Upper lobe of right lung (tissue), 1 donor: ENCODE measurements at regions not wholly inside any gene's neighbourhood (a gene's known extent, or its start where the extent isn't known, plus 50 kb on each side); places are given as distances from the start of the nearest gene placed in this dataset.

Experiments used
- ATAC-seq: fragments of 200-7000 bp; cut with Tn5 transposase; one replicate; pipeline ENCODE4 v1.9.1; 2020; ENCODE audit warnings: mild to moderate bottlenecking, moderate library complexity
- DNase-seq: peaks from one replicate; pipeline ENCODE4 v3.0.0-alpha.2; 2020
- H3K27ac ChIP-seq: fragments of 200-600 bp; one replicate; pipeline ENCODE4 v1.8.0; 2022
- H3K27me3 ChIP-seq: fragments of 200-600 bp; one replicate; pipeline ENCODE4 v1.8.0; 2022; ENCODE audit warnings: mild to moderate bottlenecking
- H3K36me3 ChIP-seq: fragments of 200-600 bp; one replicate; pipeline ENCODE4 v1.8.0; 2022
- H3K4me1 ChIP-seq: fragments of 200-600 bp; one replicate; pipeline ENCODE4 v1.8.0; 2022
- H3K4me3 ChIP-seq: fragments of 200-600 bp; one replicate; pipeline ENCODE4 v1.8.0; 2022; ENCODE audit warnings: mild to moderate bottlenecking
- H3K9me3 ChIP-seq: fragments of 200-600 bp; one replicate; pipeline ENCODE4 v1.8.0; 2022
- intact Hi-C: fragments of 100-400 bp; cut with DNase I; formaldehyde crosslinking; loops from one replicate; pipeline ENCODE4 v1.11.0; 2022
- TF ChIP-seq, protein P1 (sequence below): fragments of 200-600 bp; IDR thresholded peaks from one replicate; pipeline ENCODE4 v1.8.0; 2022; ENCODE audit warnings: antibody characterized with exemption
- donor health status: DM: no; HTN: yes; CAD: no; lungs with severe emphysema.

DNA sequence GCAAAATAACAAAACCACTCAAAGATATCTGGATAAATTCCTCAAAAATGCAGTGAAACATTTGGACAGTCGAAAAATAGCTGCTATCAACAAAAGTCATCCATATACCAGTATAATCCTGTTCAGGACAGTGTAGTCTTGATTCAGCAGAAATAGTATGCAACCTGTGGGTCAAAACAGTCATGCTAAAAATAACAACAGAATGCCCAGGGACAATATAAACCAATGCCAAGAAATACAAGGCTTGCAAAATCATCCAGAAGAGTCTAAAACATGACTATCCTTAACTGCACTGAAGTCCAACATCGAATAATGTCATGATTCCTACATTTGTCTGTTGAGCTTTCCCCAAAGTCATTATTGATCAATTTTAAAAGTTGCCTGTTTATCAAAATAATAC is 425.9 kb downstream of the FSCB start:
- Histone ChIP-seq H3K4me1 (no peaks in the 10 kb centered on the region), H3K27ac (no peak overlapping the region), H3K4me3 (no peak overlapping the region), H3K27me3 (no peaks in the 10 kb centered on the region), H3K9me3 (no peaks in the 10 kb centered on the region), H3K36me3 (no peaks in the 10 kb centered on the region)
- intact Hi-C loops = no loop called here
- DNase-seq (no peak), ATAC-seq (no peak)
- TF ChIP-seq, protein P1, sequence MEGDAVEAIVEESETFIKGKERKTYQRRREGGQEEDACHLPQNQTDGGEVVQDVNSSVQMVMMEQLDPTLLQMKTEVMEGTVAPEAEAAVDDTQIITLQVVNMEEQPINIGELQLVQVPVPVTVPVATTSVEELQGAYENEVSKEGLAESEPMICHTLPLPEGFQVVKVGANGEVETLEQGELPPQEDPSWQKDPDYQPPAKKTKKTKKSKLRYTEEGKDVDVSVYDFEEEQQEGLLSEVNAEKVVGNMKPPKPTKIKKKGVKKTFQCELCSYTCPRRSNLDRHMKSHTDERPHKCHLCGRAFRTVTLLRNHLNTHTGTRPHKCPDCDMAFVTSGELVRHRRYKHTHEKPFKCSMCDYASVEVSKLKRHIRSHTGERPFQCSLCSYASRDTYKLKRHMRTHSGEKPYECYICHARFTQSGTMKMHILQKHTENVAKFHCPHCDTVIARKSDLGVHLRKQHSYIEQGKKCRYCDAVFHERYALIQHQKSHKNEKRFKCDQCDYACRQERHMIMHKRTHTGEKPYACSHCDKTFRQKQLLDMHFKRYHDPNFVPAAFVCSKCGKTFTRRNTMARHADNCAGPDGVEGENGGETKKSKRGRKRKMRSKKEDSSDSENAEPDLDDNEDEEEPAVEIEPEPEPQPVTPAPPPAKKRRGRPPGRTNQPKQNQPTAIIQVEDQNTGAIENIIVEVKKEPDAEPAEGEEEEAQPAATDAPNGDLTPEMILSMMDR = no peak

DNA sequence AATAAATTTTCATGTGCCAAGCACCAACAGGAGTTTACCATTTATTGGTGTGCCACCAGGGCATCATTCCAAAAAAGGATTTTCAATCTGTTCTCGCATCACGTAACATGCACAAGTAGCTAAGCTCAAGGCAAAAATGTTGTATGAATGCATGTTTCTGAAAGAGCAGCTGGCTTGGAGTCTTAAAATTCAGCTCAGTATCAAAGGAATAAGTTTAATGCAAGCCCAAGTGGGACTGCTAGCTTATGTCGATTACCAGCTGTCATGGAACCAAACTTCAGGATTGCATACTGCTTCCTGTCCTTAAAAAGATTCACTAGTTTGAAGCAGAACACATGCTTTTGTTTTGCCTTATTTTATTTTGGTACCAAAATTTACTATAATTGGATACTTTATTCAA is 437.0 kb downstream of the FSCB start:
- ATAC-seq = no peak

DNA sequence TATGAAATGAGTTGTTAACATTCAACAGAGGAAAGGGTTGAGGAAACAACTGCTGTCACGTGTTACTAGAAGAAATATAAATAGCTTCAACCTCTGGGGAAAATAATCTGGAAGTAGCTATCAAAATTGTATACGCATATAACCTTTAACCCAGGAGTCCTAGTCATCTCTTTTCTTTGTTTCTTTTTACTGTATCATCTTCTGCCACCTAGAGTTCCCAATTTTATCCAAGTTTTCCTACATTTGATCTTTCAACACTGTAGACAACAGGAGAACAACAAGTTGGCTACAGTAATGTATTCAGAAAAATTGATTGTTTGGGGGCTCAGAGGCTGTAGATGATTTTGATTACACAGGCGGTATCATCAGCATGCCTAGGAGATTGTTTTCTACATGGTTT is 453.7 kb downstream of the FSCB start:
- no peak overlapping the region for H3K27ac ChIP-seq
- H3K27me3 ChIP-seq = no peaks in the 10 kb centered on the region
- H3K9me3 ChIP-seq = no peaks in the 10 kb centered on the region
- intact Hi-C loops = no loop called here
- no peaks in the 10 kb centered on the region for H3K4me1 ChIP-seq
- H3K36me3 ChIP-seq = no peaks in the 10 kb centered on the region
- ATAC-seq (no peak), DNase-seq (no peak)
- no peak overlapping the region for H3K4me3 ChIP-seq
- TF ChIP-seq, protein P1 = no peak

More for the DNA sequence above, 437.0 kb downstream of the FSCB start:
- Histone ChIP-seq H3K4me3 (no peak overlapping the region), H3K27me3 (no peaks in the 10 kb centered on the region), H3K4me1 (no peaks in the 10 kb centered on the region), H3K36me3 (no peaks in the 10 kb centered on the region), H3K27ac (no peak overlapping the region), H3K9me3 (peaks cover 4% of the 10 kb centered on the region)
- DNase-seq = no peak
- TF ChIP-seq, protein P1 = no peak
- intact Hi-C loops = no loop called here

DNA sequence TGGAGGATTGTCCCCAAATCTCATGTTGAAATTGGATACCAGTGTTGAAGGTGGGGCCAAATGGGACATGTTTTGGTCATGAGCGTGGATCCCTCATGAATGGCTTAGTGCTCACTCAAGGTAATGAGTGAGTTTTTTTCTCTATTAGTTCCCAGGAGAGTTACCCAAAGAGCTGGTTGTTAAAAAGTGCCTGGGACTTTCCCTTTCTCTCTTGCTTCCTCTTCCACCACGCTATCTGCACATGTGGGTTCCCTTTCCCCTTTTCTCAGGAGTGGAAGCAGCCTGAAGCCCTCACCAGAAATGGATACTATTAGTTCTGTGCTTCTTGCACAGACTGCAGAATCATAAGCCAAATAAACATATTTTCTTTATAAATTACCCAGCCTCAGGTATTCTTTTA is 465.4 kb downstream of the FSCB start:
- Histone ChIP-seq H3K36me3 (no peaks in the 10 kb centered on the region), H3K9me3 (no peaks in the 10 kb centered on the region), H3K27me3 (no peaks in the 10 kb centered on the region), H3K4me1 (no peaks in the 10 kb centered on the region), H3K27ac (no peak overlapping the region), H3K4me3 (no peak overlapping the region)
- ATAC-seq = no peak
- intact Hi-C loops = no loop called here
- DNase-seq = no peak
- TF ChIP-seq, protein P1 = no peak

DNA sequence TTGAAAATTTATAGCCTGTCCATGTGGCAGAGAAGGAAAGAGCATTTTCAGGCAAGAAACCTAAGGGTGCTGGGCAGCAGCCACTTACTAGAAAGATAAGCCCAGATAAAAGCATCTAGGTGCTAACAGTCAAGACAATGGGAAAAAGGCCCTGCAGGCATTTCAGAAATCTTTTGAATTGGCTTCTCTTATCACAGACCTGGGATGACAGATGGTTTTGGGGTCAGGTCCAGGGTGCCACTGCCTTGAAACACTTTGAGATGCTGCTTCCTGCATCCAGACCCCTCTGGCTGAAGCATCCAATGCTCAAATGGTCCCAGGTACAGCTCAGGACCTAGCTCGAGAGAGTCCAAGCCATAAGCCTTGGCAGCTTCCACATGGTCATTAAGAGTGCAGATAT is 466.5 kb downstream of the FSCB start:
- intact Hi-C loops = no loop called here
- no peak for ATAC-seq

DNA sequence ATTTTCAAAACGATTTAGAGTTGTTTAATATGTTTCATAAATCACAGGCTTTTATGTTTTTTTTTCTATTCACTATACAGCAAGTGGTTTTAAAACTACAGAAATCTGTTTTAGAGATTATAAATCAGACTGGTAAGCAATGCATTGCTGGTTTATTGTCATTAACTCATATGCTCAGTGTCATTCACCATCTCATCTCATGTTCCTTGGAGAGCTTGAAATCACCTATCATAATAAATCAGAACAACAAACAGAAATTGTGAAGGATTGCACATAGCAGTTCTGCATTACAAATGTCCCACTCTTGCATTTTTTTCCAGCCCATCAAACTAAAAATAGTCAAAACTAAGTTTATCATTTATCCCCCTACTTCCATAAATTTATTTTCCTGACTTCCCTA is 470.8 kb downstream of the FSCB start:
- no peaks in the 10 kb centered on the region for H3K27me3 ChIP-seq
- H3K9me3 ChIP-seq = no peaks in the 10 kb centered on the region
- no peak overlapping the region for H3K4me3 ChIP-seq
- ATAC-seq = no peak
- DNase-seq = no peak
- H3K36me3 ChIP-seq = no peaks in the 10 kb centered on the region
- H3K27ac ChIP-seq = no peak overlapping the region
- TF ChIP-seq, protein P1 = no peak
- intact Hi-C loops = no loop called here
- no peaks in the 10 kb centered on the region for H3K4me1 ChIP-seq

More for the DNA sequence above, 466.5 kb downstream of the FSCB start:
- Histone ChIP-seq H3K36me3 (no peaks in the 10 kb centered on the region), H3K27me3 (no peaks in the 10 kb centered on the region), H3K4me1 (no peaks in the 10 kb centered on the region), H3K9me3 (no peaks in the 10 kb centered on the region), H3K27ac (no peak overlapping the region), H3K4me3 (no peak overlapping the region)
- no peak for DNase-seq
- TF ChIP-seq, protein P1 = no peak
